Natural killer cell (primary cell): ENCODE measurements at regions not wholly inside any gene's neighbourhood (a gene's known extent, or its start where the extent isn't known, plus 50 kb on each side); places are given as distances from the start of the nearest gene placed in this dataset.
"Not testable (repeated sequence)": the region's sequence is repeated elsewhere in the genome, so short reads cannot be mapped to it uniquely, and the experiment has no call there.

Source experiments
- ATAC-seq, 3 donors: fragments of 150-1000 bp in 2 of 3; fragments of 200-7000 bp in 1 of 3; cut with Tn5 transposase; 1 replicate in 1 of 3; 2 replicates in 2 of 3; pipeline ENCODE4 v1.10.0; 2021; ENCODE audit warnings: mild to moderate bottlenecking in 2 of 3, moderate library complexity in 2 of 3
- DNase-seq, 2 donors: peaks; one replicate each; pipeline versions ENCODE4 v3.0.0 to v3.0.0-alpha.2; 2013 to 2021; ENCODE audit warnings: mixed read lengths in 1 of 2
- H3K27ac ChIP-seq: one replicate; pipeline ENCODE4 v1.5.1; 2013; ENCODE audit warnings: mild to moderate bottlenecking, low read length
- H3K27me3 ChIP-seq: one replicate; pipeline ENCODE4 v1.6.1; 2013; ENCODE audit warnings: low read length; ENCODE audit not compliant: control insufficient read depth, insufficient read depth
- H3K36me3 ChIP-seq: one replicate; pipeline ENCODE4 v1.6.1; 2013; ENCODE audit warnings: low read length; ENCODE audit not compliant: control insufficient read depth, insufficient read depth
- H3K4me1 ChIP-seq: one replicate; pipeline ENCODE4 v1.6.1; 2013; ENCODE audit warnings: low read length; ENCODE audit not compliant: control insufficient read depth, insufficient read depth
- H3K4me3 ChIP-seq: one replicate; pipeline ENCODE4 v1.5.1; 2013; ENCODE audit warnings: low read length
- H3K9me3 ChIP-seq: one replicate; pipeline ENCODE4 v1.6.1; 2013; ENCODE audit warnings: low read length; ENCODE audit not compliant: control insufficient read depth, insufficient read depth
- H3K27ac Mint-ChIP-seq, 2 donors: one replicate each; pipeline ENCODE4 v1.8.0; 2022; ENCODE audit warnings: mild to moderate bottlenecking in 2 of 2, mixed read lengths in 2 of 2, moderate library complexity in 1 of 2
- H3K27me3 Mint-ChIP-seq, 2 donors: one replicate each; pipeline ENCODE4 v1.8.0; 2022; ENCODE audit warnings: low read depth in 2 of 2, mixed read lengths in 2 of 2
- H3K36me3 Mint-ChIP-seq: one replicate; pipeline ENCODE4 v1.8.0; 2022; ENCODE audit warnings: mixed read lengths
- H3K4me1 Mint-ChIP-seq, 2 donors: one replicate each; pipeline ENCODE4 v1.8.0; 2022; ENCODE audit warnings: mixed read lengths in 2 of 2
- H3K4me3 Mint-ChIP-seq: one replicate; pipeline ENCODE4 v1.8.0; 2022; ENCODE audit warnings: mild to moderate bottlenecking, moderate library complexity, mixed read lengths
- H3K9me3 Mint-ChIP-seq, 2 donors: one replicate each; pipeline ENCODE4 v1.8.0; 2022; ENCODE audit warnings: mixed read lengths in 2 of 2
- CTCF ChIP-seq: fragments of 200-600 bp; IDR thresholded peaks from one replicate; pipeline ENCODE4 v1.8.0; 2022; ENCODE audit warnings: antibody characterized with exemption
- WGBS: methylation state at CpG from one replicate; pipeline ENCODE4 v1.1.7; 2013; ENCODE audit warnings: missing lambda C conversion rate; ENCODE audit not compliant: insufficient coverage; 5-methylcytosine and 5-hydroxymethylcytosine counted together
- intact Hi-C: fragments of 100-400 bp; cut with micrococcal nuclease; formaldehyde crosslinking; loops from one replicate; pipeline ENCODE4 v1.14.2; 2022

GRCh38 chr2:16091576-16092282 is 151.4 kb downstream of the MYCN start:
- Histone ChIP-seq H3K27ac (no peak overlapping the region), H3K9me3 (no peaks in the 10 kb centered on the region), H3K36me3 (no peaks in the 10 kb centered on the region), H3K4me1 (no peaks in the 10 kb centered on the region), H3K27me3 (no peaks in the 10 kb centered on the region), H3K4me3 (no peak overlapping the region)
- H3K27ac Mint-ChIP-seq = no peak overlapping the region
- peaks cover 0 to 3% of the 10 kb centered on the region in 2 donors for H3K27me3 Mint-ChIP-seq
- H3K9me3 Mint-ChIP-seq = no peaks in the 10 kb centered on the region
- no peak for ATAC-seq
- TF ChIP-seq CTCF = no peak
- H3K36me3 Mint-ChIP-seq = no peaks in the 10 kb centered on the region
- DNase-seq = no peak
- intact Hi-C loops = no loop called here
- no peak overlapping the region for H3K4me3 Mint-ChIP-seq
- WGBS = 92% methylated on average over 1 of the region's 1 CpG
- no peaks in the 10 kb centered on the region for H3K4me1 Mint-ChIP-seq

GRCh38 chr2:16090650-16091575 is 150.6 kb downstream of the MYCN start:
- H3K36me3 Mint-ChIP-seq = no peaks in the 10 kb centered on the region
- no peaks in the 10 kb centered on the region for H3K4me1 Mint-ChIP-seq
- no peak overlapping the region for H3K4me3 Mint-ChIP-seq
- peaks cover 0 to 3% of the 10 kb centered on the region in 2 donors for H3K27me3 Mint-ChIP-seq
- no peaks in the 10 kb centered on the region for H3K9me3 Mint-ChIP-seq
- intact Hi-C loops = no loop called here
- H3K36me3 ChIP-seq = no peaks in the 10 kb centered on the region
- no peak for TF ChIP-seq CTCF
- DNase-seq = no peak
- no peaks in the 10 kb centered on the region for H3K27me3 ChIP-seq
- H3K4me1 ChIP-seq = no peaks in the 10 kb centered on the region
- no peak for ATAC-seq
- H3K27ac Mint-ChIP-seq = no peak overlapping the region
- no peak overlapping the region for H3K27ac ChIP-seq
- H3K9me3 ChIP-seq = no peaks in the 10 kb centered on the region
- H3K4me3 ChIP-seq = no peak overlapping the region
- 90% methylated on average over 14 of the region's 15 CpGs for WGBS

GRCh38 chr2:16089491-16089890 is 149.1 kb downstream of the MYCN start:
- H3K27me3 ChIP-seq, intact Hi-C loops, H3K4me1 Mint-ChIP-seq: not testable (repeated sequence)

GRCh38 chr2:16088802-16089112 is 148.4 kb downstream of the MYCN start:
- TF ChIP-seq CTCF = no peak
- no peak overlapping the region for H3K4me3 ChIP-seq
- H3K9me3 ChIP-seq = no peaks in the 10 kb centered on the region
- H3K27ac ChIP-seq = no peak overlapping the region
- ATAC-seq (no peak), DNase-seq (no peak)
- intact Hi-C loops = no loop called here
- no peak overlapping the region for H3K27ac Mint-ChIP-seq
- H3K4me1 Mint-ChIP-seq = no peaks in the 10 kb centered on the region
- no peaks in the 10 kb centered on the region for H3K9me3 Mint-ChIP-seq
- WGBS = 77% methylated on average over 3 of the region's 3 CpGs
- H3K36me3 Mint-ChIP-seq = no peaks in the 10 kb centered on the region
- H3K27me3 Mint-ChIP-seq = no peaks in the 10 kb centered on the region
- no peaks in the 10 kb centered on the region for H3K36me3 ChIP-seq
- no peaks in the 10 kb centered on the region for H3K27me3 ChIP-seq
- H3K4me3 Mint-ChIP-seq = no peak overlapping the region
- no peaks in the 10 kb centered on the region for H3K4me1 ChIP-seq

More at GRCh38 chr2:16089491-16089890, 149.1 kb downstream of the MYCN start:
- not testable (repeated sequence) for H3K36me3 Mint-ChIP-seq, H3K27me3 Mint-ChIP-seq, H3K4me3 Mint-ChIP-seq, H3K9me3 ChIP-seq, H3K9me3 Mint-ChIP-seq, H3K4me3 ChIP-seq, H3K36me3 ChIP-seq, H3K27ac ChIP-seq, H3K4me1 ChIP-seq, ATAC-seq, DNase-seq, H3K27ac Mint-ChIP-seq
- 84% methylated on average over 7 of the region's 7 CpGs for WGBS
